GM19463 (cell line): ENCODE measurements at regions not wholly inside any gene's neighbourhood (a gene's known extent, or its start where the extent isn't known, plus 50 kb on each side); places are given as distances from the start of the nearest gene placed in this dataset.
"Not testable (repeated sequence)": the region's sequence is repeated elsewhere in the genome, so short reads cannot be mapped to it uniquely, and the experiment has no call there.

Experiments used
- ATAC-seq: cut with Tn5 transposase; IDR thresholded peaks from one replicate; pipeline ENCODE4 v1.9.1; 2021; ENCODE audit warnings: mild to moderate bottlenecking, moderate library complexity; ENCODE audit not compliant: unreplicated experiment

DNA sequence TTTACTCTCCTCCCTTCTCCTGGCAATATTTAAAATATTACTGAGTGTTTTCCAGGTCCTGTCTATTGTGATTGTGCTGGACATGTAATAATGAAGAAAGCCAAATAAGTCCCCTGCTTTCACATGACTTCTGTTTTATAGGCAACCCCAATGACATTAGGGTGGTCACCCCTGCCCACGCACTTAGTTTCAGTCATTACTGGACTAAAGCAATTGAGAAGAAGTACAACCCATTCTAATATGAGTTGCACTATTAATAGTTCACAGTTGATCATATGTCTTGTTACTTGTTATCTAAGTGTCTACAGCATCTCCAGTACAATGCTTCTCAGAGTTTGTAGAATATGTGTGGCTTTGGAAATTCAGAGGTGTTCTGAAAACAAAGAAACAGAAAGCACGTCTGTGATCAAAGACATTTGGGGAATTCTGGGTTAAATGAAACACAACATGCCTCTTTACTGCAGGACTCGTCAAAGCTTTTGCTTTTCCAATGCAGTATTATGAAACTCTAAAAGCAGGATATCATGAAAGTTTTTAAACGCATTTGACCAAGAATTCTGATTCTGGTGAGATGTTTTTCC lies 789.5 kb downstream of the DHX35 start:
- ATAC-seq = peak; percentile 60

DNA sequence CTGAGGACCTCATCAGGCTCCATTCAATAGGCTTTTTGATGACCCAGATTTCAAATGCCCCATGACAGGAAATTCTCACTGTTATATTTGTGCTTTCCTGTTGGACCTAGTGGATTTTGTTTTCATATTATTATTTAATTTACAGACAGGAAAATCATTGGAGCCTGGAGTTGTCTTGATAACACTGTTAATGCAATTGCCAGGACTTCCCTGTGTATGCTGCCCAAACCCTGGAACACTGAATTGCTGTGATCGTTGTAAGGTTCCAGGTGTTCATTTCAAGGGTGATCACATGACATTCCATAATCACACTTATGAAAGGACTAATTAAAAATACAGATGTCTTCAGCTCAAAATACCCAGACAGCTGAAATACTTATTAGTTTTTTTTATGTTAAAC lies 783.2 kb downstream of the DHX35 start:
- no peak for ATAC-seq

DNA sequence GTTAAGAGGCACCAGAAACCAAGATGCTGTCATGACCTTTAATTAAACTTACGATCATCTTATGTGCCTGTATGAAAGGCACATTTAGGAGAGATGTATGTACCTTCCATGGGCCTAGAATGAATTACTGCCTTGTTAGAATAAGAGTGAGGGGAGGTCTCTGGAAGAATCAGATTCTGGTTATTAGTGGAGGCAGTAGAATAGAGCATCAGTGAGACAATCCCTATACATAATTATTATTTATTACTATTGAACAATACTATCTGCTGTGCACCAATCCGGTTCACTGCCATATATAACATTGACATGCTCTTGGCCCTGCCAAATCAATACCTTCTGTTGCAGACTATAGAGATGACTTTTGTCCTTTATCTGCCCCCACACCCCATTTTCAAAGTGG lies 776.5 kb downstream of the DHX35 start:
- ATAC-seq = no peak

DNA sequence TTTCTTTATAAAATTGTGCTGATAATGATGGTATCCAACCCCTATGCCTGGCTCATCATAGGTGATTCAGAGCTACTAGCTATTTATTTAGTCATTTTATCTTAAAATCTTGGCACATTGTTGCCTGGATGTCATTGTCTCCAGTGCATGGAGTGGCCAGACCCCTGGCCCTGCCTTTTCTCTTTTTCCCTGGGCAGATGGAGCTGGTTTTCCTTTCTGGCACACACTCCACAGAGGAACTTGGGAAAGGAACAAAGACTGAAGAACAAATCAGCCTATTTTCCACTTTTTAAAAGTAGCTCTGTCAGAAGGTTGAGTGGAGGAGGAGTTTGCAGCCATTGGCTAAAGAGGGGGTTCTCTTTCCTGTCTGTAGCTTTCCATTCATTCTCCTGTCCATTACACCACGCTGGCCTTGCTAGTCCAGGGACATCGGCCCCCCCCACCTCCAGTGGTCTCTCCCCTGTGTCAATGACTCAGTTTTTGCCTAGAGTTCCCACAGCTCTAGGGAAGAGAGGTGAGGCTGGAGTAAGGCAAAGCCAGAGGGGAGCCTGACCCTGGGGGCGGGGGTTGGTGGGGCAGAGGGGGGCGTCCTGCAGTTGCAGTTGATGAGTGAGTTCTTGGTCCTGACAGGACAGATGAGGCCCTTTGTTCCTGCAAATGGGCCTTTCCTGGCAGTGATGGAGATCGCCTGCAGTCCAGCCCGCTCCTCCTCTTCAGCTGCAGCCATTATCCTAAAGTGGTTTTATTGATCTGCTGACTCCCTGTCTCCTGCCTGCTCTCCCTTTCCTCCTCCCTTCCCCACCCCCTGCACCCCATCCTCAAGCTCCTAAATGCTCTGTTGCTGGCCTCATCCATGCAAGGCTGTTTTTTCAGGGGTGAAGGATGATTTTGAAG lies 774.5 kb downstream of the DHX35 start:
- no peak for ATAC-seq

DNA sequence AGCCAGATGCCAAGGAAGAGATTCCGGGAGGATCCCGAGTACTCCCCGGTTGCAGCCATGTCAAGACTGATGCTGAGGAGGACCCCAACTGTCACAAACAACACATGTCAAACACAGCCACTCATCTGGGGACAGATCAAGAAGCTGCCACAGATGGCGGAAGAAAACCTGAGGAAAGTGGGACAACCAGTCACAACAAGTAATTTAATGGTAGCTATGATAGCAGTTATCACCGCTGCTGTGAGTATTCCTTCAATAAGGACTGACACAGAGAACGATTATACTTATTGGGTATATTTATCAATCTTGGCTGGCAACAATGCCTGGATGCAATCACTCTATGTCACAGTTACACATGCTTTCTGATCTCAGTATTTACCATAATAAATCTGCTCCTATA lies 763.4 kb downstream of the DHX35 start:
- ATAC-seq = not testable (repeated sequence)

DNA sequence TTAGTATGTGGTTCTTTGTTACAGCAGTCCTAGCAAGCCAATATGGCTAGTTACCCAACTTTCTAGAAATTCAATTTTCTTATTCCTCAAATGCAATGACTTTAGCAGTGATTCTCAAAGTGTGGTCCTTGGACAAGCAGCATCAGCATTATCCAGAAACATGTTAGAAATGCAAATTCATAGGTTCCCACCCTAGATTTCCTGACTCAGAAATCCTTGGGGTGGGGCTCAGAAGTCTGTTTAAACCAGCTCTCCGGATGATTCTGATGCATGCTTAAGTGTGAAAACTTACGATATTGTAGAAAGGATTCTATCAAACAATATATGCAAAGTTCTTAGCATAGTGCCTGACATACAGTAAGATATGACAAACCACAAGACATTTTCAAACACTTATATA lies 757.1 kb downstream of the DHX35 start:
- no peak for ATAC-seq

DNA sequence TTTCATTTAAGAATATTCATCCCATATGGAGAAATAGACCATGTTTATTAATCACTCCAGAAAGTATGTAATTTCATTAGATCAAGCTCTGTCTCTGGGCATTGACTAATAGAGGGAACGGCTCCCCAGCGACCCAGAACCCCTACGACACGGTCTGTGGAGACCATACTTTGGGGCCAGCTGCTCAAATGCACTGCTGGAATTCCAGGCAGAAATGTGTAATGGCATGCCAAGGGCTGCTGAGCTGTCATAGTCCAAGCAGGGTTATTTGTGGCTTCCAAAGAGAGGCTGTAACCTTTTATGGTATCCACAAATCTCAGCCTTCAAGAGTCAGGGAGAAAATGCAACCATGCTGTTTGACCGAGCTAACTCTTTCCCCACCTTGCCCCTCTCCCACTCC lies 755.8 kb downstream of the DHX35 start:
- ATAC-seq = no peak

DNA sequence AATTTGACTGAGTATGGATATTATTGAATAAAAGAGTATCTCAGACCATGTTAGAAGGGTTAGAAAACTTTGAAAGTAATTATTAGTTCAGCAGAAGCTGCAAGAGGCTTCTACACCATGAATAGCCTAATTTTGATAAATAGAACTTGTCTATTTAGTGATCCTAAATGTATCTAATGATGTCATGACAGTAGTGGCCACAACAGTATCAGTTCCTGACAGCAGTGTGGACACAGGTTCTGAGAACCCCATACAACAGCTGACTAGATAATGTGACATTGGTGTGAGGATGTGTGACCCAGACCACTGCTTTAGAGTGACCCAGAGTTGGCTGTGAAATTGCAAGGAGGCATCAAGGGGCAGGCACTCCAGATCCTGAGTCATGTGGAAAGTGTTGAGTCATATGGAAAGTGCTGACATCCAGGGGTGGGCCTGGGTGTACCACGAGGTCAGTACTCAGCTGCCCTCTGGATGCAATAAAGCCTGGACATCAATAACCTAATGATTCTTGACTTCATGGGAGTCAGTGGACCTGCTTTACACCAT lies 754.7 kb downstream of the DHX35 start:
- no peak for ATAC-seq

DNA sequence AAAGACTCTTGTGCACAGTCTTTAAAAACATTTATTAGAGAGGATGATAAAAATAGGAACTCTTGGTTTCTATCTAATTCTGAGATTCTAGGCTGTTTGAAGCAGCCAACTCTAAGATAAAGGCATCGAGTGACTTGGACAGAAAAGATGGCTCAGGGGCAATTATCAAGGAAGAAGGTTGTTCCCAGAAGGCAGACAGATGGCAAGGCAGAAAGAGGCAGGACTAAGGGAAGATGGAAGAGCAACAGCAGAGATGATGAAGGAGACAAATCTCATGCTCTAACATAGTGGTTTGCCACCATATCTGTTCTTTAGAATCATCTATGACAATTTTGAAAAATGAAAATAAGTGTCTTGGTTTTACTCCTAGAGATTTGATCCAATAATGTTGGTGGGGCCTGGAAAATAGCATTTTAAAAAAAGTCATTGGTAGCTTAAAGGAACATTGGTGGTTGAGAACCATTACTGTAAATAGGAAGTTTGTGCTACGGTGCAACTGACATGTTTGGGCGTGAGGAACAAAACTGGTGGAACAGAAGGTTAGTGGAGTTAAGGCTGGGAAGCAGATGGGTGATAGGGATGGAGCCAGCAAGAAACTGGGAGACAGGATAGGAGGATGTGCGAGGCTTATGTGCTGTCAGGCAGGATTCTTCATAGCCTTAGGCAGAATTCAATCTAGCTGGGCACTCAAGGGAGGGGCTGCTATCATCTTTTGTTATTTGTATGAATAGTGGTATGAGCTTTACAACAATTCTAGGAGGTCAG lies 751.1 kb downstream of the DHX35 start:
- no peak for ATAC-seq

DNA sequence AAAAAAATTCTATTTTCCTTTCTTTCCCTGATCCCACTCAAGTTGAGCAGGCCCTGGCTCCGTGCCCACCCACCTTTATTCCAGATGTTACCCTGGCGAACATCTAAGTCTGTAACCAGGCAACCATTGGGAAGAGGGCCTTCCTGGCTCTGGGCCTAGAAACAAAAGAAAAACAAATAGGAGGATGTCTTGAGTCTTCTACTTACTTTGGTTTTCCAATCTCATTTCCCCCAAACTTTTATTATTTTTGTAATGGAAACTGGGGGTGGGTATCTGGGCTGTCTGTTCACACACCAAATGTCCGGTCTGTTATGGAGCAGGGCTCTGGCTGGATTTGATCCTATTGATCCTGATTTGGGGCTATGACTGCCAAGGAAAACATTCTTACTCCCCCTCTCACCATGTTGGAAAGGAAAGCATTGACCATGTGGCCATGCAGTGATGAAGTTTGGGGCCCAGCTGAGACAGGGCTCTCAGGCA lies 744.1 kb downstream of the DHX35 start:
- ATAC-seq = no peak

DNA sequence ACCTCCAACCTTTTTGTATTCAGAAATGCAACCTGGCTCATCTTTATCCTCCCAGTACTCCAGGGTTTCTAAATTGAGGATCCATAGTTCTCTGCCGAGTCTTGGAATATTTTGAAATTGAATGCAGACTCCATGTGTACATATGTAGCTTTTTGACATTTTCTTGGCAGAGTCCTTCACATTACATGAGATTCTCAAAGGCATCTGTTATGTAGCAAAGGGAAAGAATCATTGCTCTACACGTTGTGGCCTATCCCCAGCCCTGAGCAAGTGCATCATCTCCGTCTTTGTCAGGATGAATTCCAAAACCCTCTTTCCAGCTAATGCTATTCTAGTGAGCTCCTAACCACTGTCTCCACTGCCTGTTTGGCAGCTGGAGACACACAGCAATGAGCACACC lies 742.9 kb downstream of the DHX35 start:
- no peak for ATAC-seq

DNA sequence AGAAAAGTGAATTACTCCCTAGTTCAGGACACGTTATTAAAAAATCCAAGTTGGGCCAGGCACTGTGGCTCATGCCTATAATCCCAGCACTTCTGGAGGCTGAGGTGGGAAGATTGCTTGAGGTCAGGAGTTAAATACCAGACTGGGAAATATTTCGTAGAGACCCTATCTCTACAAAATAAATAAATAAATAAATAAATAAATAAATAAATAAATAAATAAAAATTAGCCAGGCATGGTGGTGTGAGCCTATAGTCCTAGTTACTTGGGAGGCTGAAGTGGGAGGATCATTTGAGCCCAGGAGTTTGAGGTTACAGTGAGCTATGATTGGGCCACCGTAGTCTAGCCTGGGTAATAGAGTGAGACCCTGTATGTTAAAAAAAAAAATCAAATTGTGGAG lies 741.2 kb downstream of the DHX35 start:
- ATAC-seq = not testable (repeated sequence)

DNA sequence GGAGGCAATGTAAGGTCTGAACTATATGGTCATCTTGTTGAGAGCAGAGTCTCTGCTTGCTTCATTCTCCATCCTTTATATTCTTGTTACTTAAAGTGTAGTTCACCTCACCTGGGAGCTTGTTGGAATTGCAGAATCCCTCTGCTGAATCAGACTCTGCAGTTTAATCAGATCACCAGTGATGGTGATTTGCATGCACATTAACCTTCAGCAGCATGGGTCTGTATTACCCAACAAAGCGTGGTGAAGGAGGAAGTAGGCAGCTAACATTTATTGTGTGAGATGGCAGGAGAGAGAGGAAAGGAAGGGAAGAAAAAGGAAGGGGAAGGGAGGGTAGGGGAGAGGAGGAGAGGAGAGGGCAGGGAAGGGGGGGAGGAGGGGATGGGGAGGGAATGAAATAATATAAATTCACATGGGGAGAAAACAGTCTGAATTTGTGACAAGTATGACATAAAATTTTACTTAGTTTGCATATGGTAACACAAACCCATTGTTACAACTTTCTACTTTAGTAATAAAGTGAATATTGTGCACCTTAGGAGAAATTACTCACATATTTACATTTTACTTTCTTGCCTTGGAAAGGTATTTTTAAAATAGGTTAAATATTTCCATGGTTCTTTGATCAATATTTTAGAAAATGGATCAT lies 740.7 kb downstream of the DHX35 start:
- ATAC-seq = no peak

DNA sequence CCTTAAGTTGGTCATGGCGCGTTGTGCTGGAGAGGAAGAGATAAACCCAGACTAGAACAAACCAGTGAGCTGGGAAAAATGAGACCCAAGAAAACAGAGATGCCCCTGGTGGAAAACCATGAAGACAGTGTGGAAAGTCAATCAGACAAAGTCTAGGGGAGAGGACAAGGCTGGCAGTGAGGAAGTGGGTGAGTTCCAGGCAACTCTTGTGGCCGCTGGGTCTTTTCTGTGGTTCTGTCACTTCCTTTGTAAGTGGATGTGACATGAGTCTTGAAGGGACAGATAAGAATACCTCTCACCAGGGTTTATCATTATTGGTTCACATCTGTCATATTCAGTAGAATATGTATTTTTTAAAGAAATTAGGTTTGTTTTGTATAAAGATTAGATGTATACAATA lies 738.4 kb downstream of the DHX35 start:
- ATAC-seq = no peak

DNA sequence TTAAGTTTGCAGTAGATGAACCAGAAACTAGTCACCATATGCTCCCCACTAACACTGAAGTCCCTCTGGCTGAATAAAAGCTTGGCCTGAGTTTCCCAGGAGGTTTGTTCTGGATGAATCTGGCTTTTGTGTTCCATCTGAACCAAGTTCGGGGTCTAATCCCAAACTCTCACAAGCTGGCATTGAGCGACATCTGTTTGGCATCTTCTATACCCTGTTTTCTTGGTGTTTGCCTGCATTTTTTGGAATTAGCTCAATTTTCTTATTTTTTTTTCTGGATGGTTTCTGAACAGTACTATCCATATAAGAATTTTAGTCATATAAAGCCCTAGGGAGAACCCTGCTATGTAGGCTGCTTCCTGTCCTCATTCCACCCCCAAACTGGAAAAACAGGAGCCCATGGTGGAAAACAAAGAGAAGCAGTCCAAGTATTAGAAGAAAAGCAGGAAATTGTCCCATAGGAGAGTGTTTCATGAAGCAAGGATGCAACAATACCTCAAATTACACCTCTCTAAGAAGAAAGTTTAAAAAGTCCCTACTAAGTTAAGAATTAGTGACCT lies 737.1 kb downstream of the DHX35 start:
- no peak for ATAC-seq

DNA sequence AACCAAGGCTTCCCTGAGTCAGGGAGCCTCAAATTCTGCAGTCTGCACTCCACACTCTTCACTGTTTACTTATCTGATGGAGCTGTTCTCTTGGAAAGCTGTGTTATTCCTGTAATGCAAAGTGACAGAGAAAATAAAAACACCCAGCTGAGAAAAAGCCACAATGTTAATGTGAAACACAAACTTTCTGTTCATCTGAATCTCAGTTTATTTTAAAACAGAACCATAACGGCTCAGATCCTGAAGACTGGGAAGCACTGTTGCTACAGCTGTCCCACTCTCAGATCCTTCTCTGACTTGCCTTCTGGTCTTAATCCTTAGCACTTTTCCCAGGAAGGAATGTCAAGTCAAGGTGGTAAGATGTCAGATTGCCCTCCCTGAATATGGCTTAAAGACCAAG lies 736.6 kb downstream of the DHX35 start:
- no peak for ATAC-seq

DNA sequence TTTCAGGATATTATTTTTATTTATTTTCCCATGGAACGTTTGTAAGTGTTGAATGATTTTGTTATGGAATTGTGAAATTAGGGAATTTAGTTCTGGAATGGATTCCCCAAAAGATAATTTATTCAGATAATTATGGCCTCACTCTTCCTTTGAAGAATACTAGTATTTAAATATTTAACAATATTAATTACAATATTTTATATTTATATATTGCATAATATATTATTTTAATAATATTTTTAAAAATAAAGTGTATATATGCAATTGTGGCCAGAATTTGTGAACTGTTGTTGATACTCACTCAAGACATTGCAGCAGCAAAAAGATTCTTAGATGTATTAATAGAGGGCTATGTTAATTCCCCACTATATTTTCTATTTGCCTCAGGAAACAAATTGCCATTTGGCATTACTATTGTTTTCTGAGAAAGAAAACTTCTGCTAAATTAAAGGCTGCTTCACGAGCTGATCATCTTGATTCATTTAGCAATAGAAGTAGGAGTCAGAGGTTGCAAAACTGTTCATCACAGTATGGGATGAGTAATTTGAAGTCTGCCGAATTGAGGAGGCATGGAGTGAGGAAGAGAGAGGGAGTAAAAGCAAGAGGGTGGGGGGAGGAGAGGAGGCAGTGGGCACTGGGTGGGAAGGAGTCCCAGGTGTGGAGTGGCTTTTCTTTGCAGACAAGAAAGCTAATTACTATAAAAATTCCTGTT lies 729.2 kb downstream of the DHX35 start:
- ATAC-seq = no peak

DNA sequence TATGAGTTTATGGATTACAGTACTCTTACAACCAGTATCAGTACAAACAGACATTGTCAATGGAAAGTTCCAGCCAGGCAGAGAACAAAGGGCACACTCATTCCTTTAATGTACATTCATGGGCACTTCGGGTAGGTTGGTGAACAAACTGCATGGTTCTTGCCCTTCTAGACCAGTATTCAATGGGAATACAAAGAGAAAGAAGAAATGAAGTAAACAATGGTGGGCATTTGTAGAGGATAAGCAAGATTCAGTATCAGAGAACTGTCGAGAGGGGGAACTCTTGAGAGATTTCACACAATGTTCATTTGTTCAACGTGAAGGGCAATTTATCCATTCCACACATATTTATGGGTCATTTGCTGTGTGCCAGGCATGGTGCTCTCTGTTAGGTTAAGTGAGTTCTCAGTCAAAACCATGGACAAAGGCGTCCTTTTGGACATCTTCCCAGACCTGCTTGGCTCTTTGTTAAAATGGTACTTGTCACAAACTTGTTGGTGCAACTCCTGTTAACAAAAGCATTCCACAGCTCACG lies 714.8 kb downstream of the DHX35 start:
- no peak for ATAC-seq

DNA sequence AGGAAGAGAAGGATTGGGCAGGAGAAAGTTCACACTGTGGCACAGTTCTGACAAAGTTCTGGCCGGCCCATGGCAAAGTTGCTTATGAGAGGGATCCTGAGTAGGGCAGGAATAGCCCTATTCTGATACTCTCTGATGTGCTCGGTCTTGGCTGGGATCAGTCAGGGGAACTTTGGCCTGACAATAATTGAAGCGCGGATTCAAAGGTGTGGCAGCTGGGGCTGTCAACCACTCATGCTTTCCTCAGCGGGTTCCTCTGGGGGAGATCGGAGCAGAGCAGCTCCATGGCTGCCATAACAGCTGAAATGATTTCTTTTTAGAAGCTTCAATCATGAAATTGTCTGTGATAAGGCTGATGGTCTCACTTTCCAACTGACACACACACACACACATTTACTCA lies 714.1 kb downstream of the DHX35 start:
- no peak for ATAC-seq

DNA sequence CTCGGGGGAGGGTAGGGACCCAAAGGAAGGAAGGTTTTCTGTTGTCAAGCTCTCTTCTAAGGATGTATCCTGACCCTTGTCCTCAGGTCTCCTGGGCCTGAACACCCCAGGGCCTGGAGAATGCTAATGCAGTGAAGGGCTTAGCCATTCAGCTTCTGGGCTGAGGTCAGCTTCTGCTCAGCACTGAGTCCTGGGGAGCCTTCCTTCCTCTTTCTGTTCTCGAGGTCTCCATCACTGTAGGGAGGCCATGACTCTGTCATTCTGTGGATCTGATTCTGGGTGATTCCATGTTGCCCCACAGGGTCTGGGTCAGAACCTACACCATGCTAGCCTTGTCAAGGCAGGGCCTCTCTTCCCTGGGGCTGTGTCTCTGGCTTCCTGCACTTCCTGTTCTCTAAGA lies 712.7 kb downstream of the DHX35 start:
- no peak for ATAC-seq
